ENCODE measurements at regions not wholly inside any gene's neighbourhood (a gene's known extent, or its start where the extent isn't known, plus 50 kb on each side); places are given as distances from the start of the nearest gene placed in this dataset.
A peak's percentile ranks its signal among the peaks of the same experiment; 100 is the strongest.
"Not testable (repeated sequence)": the region's sequence is repeated elsewhere in the genome, so short reads cannot be mapped to it uniquely, and the experiment has no call there.

- Histone ChIP-seq H3K36me3 (ENCODE audit: control insufficient read depth, insufficient read depth, low read length) (no peaks in the 10 kb centered on the region), H3K27ac (ENCODE audit: low read depth, low read length) (no peak overlapping the region), H3K27me3 (ENCODE audit: control insufficient read depth, insufficient read depth, low read length) (no peaks in the 10 kb centered on the region), H3K9me3 (ENCODE audit: control insufficient read depth, insufficient read depth, low read length) (no peaks in the 10 kb centered on the region), H3K4me1 (ENCODE audit: control insufficient read depth, insufficient read depth, low read length) (no peaks in the 10 kb centered on the region), H3K4me3 (ENCODE audit: low read depth, low read length) (no peak overlapping the region)
- 93% methylated on average over 3 of the region's 5 CpGs for WGBS (ENCODE audit: insufficient coverage)
- DNase-seq (ENCODE audit: low read depth in 4 of 6, low spot score in 6 of 6) = no peak
Measured at GRCh38 chr12:126447346-126447745, 1382.1 kb downstream of the AACS start.

DNA sequence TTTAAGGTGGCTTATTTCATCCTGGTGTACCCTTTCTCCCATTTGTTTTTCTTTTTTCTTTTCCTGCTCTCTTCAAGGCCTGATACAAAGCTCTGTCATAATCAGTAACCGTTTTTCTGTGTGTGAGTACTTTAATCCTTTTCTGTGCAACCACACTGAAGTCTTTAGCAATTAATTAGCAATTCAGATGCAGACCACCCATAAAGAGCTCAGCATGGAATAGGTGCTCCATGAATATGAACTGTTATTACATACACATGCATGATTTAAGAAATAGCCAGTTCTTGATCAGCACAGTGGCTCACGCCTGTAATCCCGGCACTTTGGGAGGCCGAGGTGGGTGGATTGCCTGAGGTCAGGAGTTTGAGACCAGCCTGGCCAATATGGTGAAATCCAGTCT is 1386.6 kb downstream of the AACS start:
- peak in 2 of 6 donors; percentile 11 to 57 for DNase-seq (ENCODE audit: low read depth in 4 of 6, low spot score in 6 of 6)
- no peaks in the 10 kb centered on the region for H3K36me3 ChIP-seq (ENCODE audit: control insufficient read depth, insufficient read depth, low read length)
- H3K4me3 ChIP-seq (ENCODE audit: low read depth, low read length) = no peak overlapping the region

DNA sequence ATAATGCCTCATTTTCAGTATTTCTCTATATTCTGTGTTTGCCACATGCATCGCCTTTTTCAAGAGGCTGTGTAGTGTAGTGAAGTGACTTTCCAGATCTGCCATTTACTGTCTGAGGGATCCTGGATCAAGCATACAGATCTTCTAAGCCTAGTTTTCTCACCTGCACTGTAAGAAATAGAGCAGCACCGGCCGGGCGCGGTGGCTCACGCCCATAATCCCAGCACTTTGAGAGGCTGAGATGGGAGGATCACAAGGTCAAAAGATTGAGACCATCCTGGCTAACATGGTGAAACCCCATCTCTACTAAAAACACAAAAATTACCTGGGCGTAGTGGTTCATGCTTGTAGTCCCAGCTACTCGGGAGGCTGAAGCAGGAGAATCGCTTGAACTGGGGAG is 1387.5 kb downstream of the AACS start:
- not testable (repeated sequence) for H3K27me3 ChIP-seq (ENCODE audit: control insufficient read depth, insufficient read depth, low read length); DNase-seq (ENCODE audit: low read depth in 4 of 6, low spot score in 6 of 6); H3K36me3 ChIP-seq (ENCODE audit: control insufficient read depth, insufficient read depth, low read length); H3K9me3 ChIP-seq (ENCODE audit: control insufficient read depth, insufficient read depth, low read length); H3K4me1 ChIP-seq (ENCODE audit: control insufficient read depth, insufficient read depth, low read length); H3K27ac ChIP-seq (ENCODE audit: low read depth, low read length); H3K4me3 ChIP-seq (ENCODE audit: low read depth, low read length)
- WGBS (ENCODE audit: insufficient coverage) = 97% methylated on average over 7 of the region's 9 CpGs

More for the DNA sequence above, 1386.6 kb downstream of the AACS start:
- no peaks in the 10 kb centered on the region for H3K9me3 ChIP-seq (ENCODE audit: control insufficient read depth, insufficient read depth, low read length)
- H3K4me1 ChIP-seq (ENCODE audit: control insufficient read depth, insufficient read depth, low read length) = no peaks in the 10 kb centered on the region
- no peaks in the 10 kb centered on the region for H3K27me3 ChIP-seq (ENCODE audit: control insufficient read depth, insufficient read depth, low read length)
- 80% methylated on average over 1 of the region's 4 CpGs for WGBS (ENCODE audit: insufficient coverage)
- H3K27ac ChIP-seq (ENCODE audit: low read depth, low read length) = no peak overlapping the region

DNA sequence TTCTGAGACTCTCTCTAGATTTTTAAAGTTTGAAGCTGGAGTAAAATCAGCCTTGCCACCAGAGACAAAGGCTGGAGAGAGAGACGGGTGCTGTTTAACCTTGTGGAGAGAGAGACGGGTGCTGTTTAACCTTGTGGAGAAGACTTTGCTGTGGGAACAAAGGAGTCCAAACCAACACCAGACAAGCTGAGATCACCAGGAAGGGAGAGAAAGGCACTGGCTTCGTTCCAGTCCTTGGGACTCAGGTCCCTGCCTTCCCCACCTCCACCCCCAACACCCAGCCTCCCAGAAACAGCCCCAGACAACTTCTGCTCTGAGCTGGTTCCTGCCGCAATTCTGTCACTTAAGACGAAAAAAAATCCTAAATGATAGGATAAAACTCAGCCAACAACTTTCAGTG is 1389.3 kb downstream of the AACS start:
- H3K4me1 ChIP-seq (ENCODE audit: control insufficient read depth, insufficient read depth, low read length) = no peaks in the 10 kb centered on the region
- no peak for DNase-seq (ENCODE audit: low read depth in 4 of 6, low spot score in 6 of 6)
- H3K4me3 ChIP-seq (ENCODE audit: low read depth, low read length) = no peak overlapping the region
- no peaks in the 10 kb centered on the region for H3K27me3 ChIP-seq (ENCODE audit: control insufficient read depth, insufficient read depth, low read length)
- H3K27ac ChIP-seq (ENCODE audit: low read depth, low read length) = no peak overlapping the region
- no peaks in the 10 kb centered on the region for H3K9me3 ChIP-seq (ENCODE audit: control insufficient read depth, insufficient read depth, low read length)
- 61% methylated on average over 4 of the region's 5 CpGs for WGBS (ENCODE audit: insufficient coverage)
- H3K36me3 ChIP-seq (ENCODE audit: control insufficient read depth, insufficient read depth, low read length) = no peaks in the 10 kb centered on the region

- 100% methylated on average over 11 of the region's 13 CpGs for WGBS (ENCODE audit: insufficient coverage)
Measured at GRCh38 chr12:126457776-126458175, 1392.5 kb downstream of the AACS start.

DNA sequence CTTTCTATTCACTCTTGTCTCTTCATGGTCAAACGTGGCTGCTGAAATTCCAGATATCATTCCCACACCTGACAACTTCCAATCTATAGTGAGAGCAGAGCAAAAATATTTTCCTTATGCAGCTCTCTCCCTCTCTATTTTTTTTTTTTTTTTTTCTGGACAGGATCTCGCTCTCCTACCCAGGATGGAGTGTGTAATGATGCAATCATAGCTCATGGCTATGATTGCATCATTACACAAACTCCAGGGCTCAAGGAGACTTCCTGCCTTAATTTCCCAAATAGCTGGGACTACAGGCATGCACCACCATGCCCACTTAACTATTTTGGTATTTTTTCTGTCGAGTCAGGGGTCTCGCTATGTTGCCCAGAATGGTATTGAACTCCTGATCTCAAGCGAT is 1398.9 kb downstream of the AACS start:
- no peak for DNase-seq (ENCODE audit: low read depth in 4 of 6, low spot score in 6 of 6)
- Histone ChIP-seq H3K9me3 (ENCODE audit: control insufficient read depth, insufficient read depth, low read length) (no peaks in the 10 kb centered on the region), H3K36me3 (ENCODE audit: control insufficient read depth, insufficient read depth, low read length) (no peaks in the 10 kb centered on the region), H3K27me3 (ENCODE audit: control insufficient read depth, insufficient read depth, low read length) (no peaks in the 10 kb centered on the region), H3K4me1 (ENCODE audit: control insufficient read depth, insufficient read depth, low read length) (no peaks in the 10 kb centered on the region), H3K4me3 (ENCODE audit: low read depth, low read length) (no peak overlapping the region), H3K27ac (ENCODE audit: low read depth, low read length) (no peak overlapping the region)
- 97% methylated on average over 3 of the region's 5 CpGs for WGBS (ENCODE audit: insufficient coverage)

More at GRCh38 chr12:126457776-126458175, 1392.5 kb downstream of the AACS start:
- no peaks in the 10 kb centered on the region for H3K4me1 ChIP-seq (ENCODE audit: control insufficient read depth, insufficient read depth, low read length)
- H3K36me3 ChIP-seq (ENCODE audit: control insufficient read depth, insufficient read depth, low read length) = no peaks in the 10 kb centered on the region
- H3K4me3 ChIP-seq (ENCODE audit: low read depth, low read length) = no peak overlapping the region
- no peaks in the 10 kb centered on the region for H3K27me3 ChIP-seq (ENCODE audit: control insufficient read depth, insufficient read depth, low read length)
- H3K27ac ChIP-seq (ENCODE audit: low read depth, low read length) = no peak overlapping the region
- H3K9me3 ChIP-seq (ENCODE audit: control insufficient read depth, insufficient read depth, low read length) = no peaks in the 10 kb centered on the region
- DNase-seq (ENCODE audit: low read depth in 4 of 6, low spot score in 6 of 6) = no peak

DNA sequence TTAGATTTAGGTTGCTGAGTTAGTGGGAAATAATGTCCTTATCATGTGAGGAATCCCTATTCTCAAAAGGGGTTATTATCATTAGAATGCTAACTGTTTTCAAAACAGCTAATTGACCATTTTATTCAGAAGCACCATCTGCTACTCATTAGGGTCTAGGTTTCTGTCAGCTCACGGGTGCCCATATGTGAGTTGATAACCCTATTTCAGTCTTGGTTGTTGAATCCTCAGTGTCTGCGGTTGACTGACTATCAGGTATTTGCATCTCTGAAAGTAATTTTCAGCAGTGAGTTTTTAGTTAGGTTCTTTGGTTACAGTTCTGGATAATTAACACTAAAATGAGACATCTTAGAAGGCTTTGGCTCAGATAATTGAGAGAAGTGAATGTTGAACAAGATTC is 1404.0 kb downstream of the AACS start:
- WGBS (ENCODE audit: insufficient coverage) = 20% methylated on average over 1 of the region's 2 CpGs
- Histone ChIP-seq H3K4me3 (ENCODE audit: low read depth, low read length) (no peak overlapping the region), H3K27ac (ENCODE audit: low read depth, low read length) (no peak overlapping the region), H3K4me1 (ENCODE audit: control insufficient read depth, insufficient read depth, low read length) (no peaks in the 10 kb centered on the region), H3K27me3 (ENCODE audit: control insufficient read depth, insufficient read depth, low read length) (no peaks in the 10 kb centered on the region), H3K36me3 (ENCODE audit: control insufficient read depth, insufficient read depth, low read length) (no peaks in the 10 kb centered on the region), H3K9me3 (ENCODE audit: control insufficient read depth, insufficient read depth, low read length) (peaks cover 2% of the 10 kb centered on the region)
- DNase-seq (ENCODE audit: low read depth in 4 of 6, low spot score in 6 of 6) = peak in 1 of 6 donors; percentile 59

DNA sequence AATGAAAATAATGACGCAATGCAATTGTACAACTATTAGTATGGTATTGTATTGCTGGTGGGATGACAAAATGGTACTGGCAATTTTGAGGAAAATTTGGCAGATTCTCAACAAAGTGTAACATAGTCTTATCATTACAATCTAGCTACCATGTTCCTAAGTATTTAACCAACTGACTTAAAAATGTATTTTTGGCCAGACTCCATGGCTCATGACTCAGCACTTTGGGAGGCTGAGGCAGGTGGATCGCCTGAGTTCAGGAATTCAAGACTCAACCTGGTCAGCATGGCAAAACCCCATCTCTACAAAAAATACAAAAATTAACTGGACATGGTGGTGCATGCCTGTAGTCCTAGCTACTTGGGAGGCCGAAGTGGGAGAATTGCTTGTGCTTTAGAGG is 1409.5 kb downstream of the AACS start:
- Histone ChIP-seq H3K27me3 (ENCODE audit: control insufficient read depth, insufficient read depth, low read length) (no peaks in the 10 kb centered on the region), H3K36me3 (ENCODE audit: control insufficient read depth, insufficient read depth, low read length) (no peaks in the 10 kb centered on the region), H3K9me3 (ENCODE audit: control insufficient read depth, insufficient read depth, low read length) (peaks cover 2% of the 10 kb centered on the region), H3K27ac (ENCODE audit: low read depth, low read length) (no peak overlapping the region), H3K4me3 (ENCODE audit: low read depth, low read length) (no peak overlapping the region), H3K4me1 (ENCODE audit: control insufficient read depth, insufficient read depth, low read length) (no peaks in the 10 kb centered on the region)
- no CpG with 5 or more reads among the region's 3 CpGs for WGBS (ENCODE audit: insufficient coverage)
- DNase-seq (ENCODE audit: low read depth in 4 of 6, low spot score in 6 of 6) = no peak

DNA sequence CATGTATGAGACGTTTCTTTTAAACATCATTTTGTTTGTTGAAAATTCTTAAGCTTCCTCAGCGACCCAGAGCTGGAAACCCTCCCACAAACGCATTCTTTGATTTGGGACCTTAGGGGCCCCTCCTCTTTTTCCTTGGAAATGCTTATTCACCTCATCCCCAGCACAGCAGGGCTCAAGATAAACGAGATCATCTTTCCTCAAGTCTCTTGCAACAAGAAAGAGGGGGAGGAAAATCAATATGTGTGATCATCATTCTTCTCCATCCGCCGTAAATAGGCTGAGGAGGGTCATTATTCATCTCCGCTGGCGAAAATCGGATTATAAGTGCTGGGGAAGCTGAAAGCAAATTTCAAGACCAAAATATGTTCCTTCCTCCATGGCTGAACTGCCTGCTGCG is 1415.2 kb downstream of the AACS start:
- Histone ChIP-seq H3K36me3 (ENCODE audit: control insufficient read depth, insufficient read depth, low read length) (no peaks in the 10 kb centered on the region), H3K4me3 (ENCODE audit: low read depth, low read length) (no peak overlapping the region), H3K27ac (ENCODE audit: low read depth, low read length) (no peak overlapping the region), H3K4me1 (ENCODE audit: control insufficient read depth, insufficient read depth, low read length) (no peaks in the 10 kb centered on the region), H3K27me3 (ENCODE audit: control insufficient read depth, insufficient read depth, low read length) (no peaks in the 10 kb centered on the region), H3K9me3 (ENCODE audit: control insufficient read depth, insufficient read depth, low read length) (no peaks in the 10 kb centered on the region)
- DNase-seq (ENCODE audit: low read depth in 4 of 6, low spot score in 6 of 6) = peak in 2 of 6 donors; percentile 3 to 79
- WGBS (ENCODE audit: insufficient coverage) = 67% methylated on average over 3 of the region's 10 CpGs

GRCh38 chr12:126481688-126482087 is 1416.5 kb downstream of the AACS start:
- H3K4me3 ChIP-seq (ENCODE audit: low read depth, low read length) = no peak overlapping the region
- no peaks in the 10 kb centered on the region for H3K4me1 ChIP-seq (ENCODE audit: control insufficient read depth, insufficient read depth, low read length)
- H3K27me3 ChIP-seq (ENCODE audit: control insufficient read depth, insufficient read depth, low read length) = no peaks in the 10 kb centered on the region
- no peak overlapping the region for H3K27ac ChIP-seq (ENCODE audit: low read depth, low read length)
- WGBS (ENCODE audit: insufficient coverage) = 100% methylated on average over 1 of the region's 6 CpGs
- no peaks in the 10 kb centered on the region for H3K36me3 ChIP-seq (ENCODE audit: control insufficient read depth, insufficient read depth, low read length)
- DNase-seq (ENCODE audit: low read depth in 4 of 6, low spot score in 6 of 6) = no peak
- no peaks in the 10 kb centered on the region for H3K9me3 ChIP-seq (ENCODE audit: control insufficient read depth, insufficient read depth, low read length)

Data from spinal cord (tissue), 9 donors.